ENCODE measurements at regions not wholly inside any gene's neighbourhood (a gene's known extent, or its start where the extent isn't known, plus 50 kb on each side); places are given as distances from the start of the nearest gene placed in this dataset.

DNA sequence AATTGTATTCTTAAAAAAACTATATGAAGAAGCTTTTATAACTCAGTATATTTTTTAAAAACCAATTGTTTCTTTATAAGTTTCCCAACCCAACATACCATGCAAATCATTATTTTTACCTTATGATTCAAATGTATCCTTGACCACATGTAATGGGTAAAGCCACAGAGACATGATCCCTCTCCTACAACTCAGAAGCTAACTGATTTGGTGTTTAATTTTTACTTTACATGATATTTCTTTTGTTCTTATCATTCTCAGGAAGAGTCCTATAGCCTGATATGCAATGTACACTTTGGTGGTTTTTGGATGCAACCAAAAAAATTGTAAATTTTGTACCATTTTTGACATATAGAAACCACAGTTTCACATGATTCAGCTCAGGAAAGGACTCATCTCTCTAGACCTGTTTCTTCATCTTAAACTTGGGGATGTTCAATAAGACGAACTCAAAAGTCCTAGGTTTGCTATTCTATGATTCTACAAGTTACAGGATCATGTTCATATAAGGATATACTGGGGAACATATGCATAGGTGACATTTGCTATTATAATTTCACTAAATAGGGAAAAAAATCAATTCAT lies 85.2 kb upstream of the RBBP8 start:
- ChIA-PET CTCF (interaction anchor here (1.0 kb wide), 1 partner anchor 49 kb away, joined by 4 read pairs; no protein-coding TSS in a partner anchor), POLR2A (interaction anchor here (0.9 kb wide), 1 partner anchor 85 kb away, joined by 3 read pairs; the partner anchor contains the start of gene RBBP8)
- TF ChIP-seq CTCF (IDR thresholded peaks at IDR 0.05; ENCODE audit: insufficient read depth, low read depth, low read length) = no peak
- no peaks in the 10 kb centered on the region for H3K27me3 ChIP-seq (ENCODE audit: control insufficient read depth, insufficient read depth, low read length)
- no peaks in the 10 kb centered on the region for H3K36me3 ChIP-seq (ENCODE audit: control insufficient read depth, insufficient read depth, low read length)
- no peak overlapping the region for H3K4me3 ChIP-seq (ENCODE audit: low read depth, low read length)
- no peak for DNase-seq (ENCODE audit: low read depth)

DNA sequence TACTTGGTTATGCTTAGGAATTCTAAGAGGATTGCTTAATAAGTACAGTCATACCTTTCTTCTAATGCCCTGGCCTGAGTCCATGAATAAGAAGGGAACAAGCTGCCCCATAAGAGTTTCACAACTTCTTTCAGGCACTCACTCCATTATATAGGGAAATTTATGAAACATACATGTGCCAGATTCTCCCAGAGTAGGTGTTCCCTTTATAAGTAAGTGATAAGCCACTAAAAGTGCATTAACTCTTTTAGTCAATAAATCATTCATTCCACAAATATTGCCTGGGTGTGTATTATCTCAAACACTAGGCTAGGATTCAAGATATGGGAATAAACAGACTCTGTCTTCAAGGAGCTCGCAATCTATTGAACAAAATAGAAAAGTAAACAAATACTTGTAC lies 84.5 kb upstream of the RBBP8 start:
- no peak for TF ChIP-seq CTCF (IDR thresholded peaks at IDR 0.05; ENCODE audit: insufficient read depth, low read depth, low read length)
- DNase-seq (ENCODE audit: low read depth) = no peak
- POLR2A ChIA-PET = interaction anchor here (0.9 kb wide), 1 partner anchor 84 kb away, joined by 3 read pairs; the partner anchor contains the start of gene RBBP8
- no peak overlapping the region for H3K4me3 ChIP-seq (ENCODE audit: low read depth, low read length)
- H3K36me3 ChIP-seq (ENCODE audit: control insufficient read depth, insufficient read depth, low read length) = no peaks in the 10 kb centered on the region
- H3K27me3 ChIP-seq (ENCODE audit: control insufficient read depth, insufficient read depth, low read length) = no peaks in the 10 kb centered on the region
- CTCF ChIA-PET = interaction anchor here (1.0 kb wide), 1 partner anchor 50 kb away, joined by 4 read pairs; no protein-coding TSS in a partner anchor

- H3K27me3 ChIP-seq (ENCODE audit: control insufficient read depth, insufficient read depth, low read length) = peaks cover 5% of the 10 kb centered on the region
- CTCF ChIA-PET = interaction anchor here (1.6 kb wide), 1 partner anchor 126 kb away, joined by 4 read pairs; no protein-coding TSS in a partner anchor
- H3K36me3 ChIP-seq (ENCODE audit: control insufficient read depth, insufficient read depth, low read length) = no peaks in the 10 kb centered on the region
- POLR2A ChIA-PET = no interaction called here
- no peak overlapping the region for H3K4me3 ChIP-seq (ENCODE audit: low read depth, low read length)
- DNase-seq (ENCODE audit: low read depth) = no peak
- no peak for TF ChIP-seq CTCF (IDR thresholded peaks at IDR 0.05; ENCODE audit: insufficient read depth, low read depth, low read length)
Measured at GRCh38 chr18:22856870-22857269, 76.3 kb upstream of the RBBP8 start.

DNA sequence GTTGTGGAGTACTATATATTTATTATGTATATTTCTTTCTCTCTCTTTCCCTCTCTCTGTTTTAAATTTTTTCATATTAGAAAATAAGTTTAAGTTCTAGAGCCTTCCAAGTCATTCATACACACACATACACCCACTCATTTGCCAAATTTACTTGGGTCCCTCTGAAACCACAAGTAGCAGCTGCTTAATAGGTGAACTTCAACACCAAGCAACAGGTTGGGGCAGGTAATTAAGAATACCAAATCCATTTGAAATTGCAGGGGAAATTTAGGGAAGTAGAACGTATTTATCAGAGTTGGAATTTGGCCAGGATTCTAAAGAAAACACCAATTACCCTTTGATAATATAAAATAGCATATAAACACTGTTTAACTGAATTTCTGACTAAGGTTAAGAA lies 75.0 kb upstream of the RBBP8 start:
- H3K36me3 ChIP-seq (ENCODE audit: control insufficient read depth, insufficient read depth, low read length) = no peaks in the 10 kb centered on the region
- H3K4me3 ChIP-seq (ENCODE audit: low read depth, low read length) = no peak overlapping the region
- CTCF ChIA-PET = interaction anchor here (0.6 kb wide), 1 partner anchor 162 kb away, joined by 3 read pairs; no protein-coding TSS in a partner anchor
- DNase-seq (ENCODE audit: low read depth) = no peak
- POLR2A ChIA-PET = no interaction called here
- TF ChIP-seq CTCF (IDR thresholded peaks at IDR 0.05; ENCODE audit: insufficient read depth, low read depth, low read length) = no peak
- peaks cover 5% of the 10 kb centered on the region for H3K27me3 ChIP-seq (ENCODE audit: control insufficient read depth, insufficient read depth, low read length)

DNA sequence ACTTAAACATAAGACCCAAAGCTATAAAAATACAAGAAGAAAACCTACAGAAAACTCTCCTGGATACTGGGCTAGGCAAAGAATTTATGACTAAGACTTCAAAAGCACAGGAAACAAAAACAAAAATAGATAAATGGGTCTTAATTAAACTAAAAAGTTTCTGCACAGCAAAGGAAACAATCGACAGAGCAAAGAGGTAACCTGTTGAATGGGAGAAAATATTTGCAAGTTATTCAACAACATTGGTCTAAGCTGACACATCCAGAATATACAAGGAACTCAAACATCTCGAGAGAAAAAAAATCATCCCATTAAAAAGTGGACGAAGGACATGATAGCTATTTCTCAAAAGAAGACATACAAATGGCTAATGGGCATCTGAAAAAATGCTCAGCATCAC lies 72.3 kb upstream of the RBBP8 start:
- TF ChIP-seq CTCF (IDR thresholded peaks at IDR 0.05; ENCODE audit: insufficient read depth, low read depth, low read length) = no peak
- H3K36me3 ChIP-seq (ENCODE audit: control insufficient read depth, insufficient read depth, low read length) = no peaks in the 10 kb centered on the region
- H3K4me3 ChIP-seq (ENCODE audit: low read depth, low read length) = no peak overlapping the region
- peaks cover 4% of the 10 kb centered on the region; the same call in 1 of the 2 replicates for H3K27me3 ChIP-seq (ENCODE audit: control insufficient read depth, insufficient read depth, low read length)
- DNase-seq (ENCODE audit: low read depth) = no peak
- CTCF ChIA-PET = no interaction called here
- POLR2A ChIA-PET = no interaction called here
